ENCODE measurements at regions not wholly inside any gene's neighbourhood (a gene's known extent, or its start where the extent isn't known, plus 50 kb on each side); places are given as distances from the start of the nearest gene placed in this dataset.

GRCh38 chr1:234713440-234713839 is 103.5 kb upstream of the IRF2BP2 start:
- no peak for DNase-seq (ENCODE audit: low spot score)

- no peak for DNase-seq (ENCODE audit: low spot score)
Observed at GRCh38 chr1:234712891-234713305, 102.9 kb upstream of the IRF2BP2 start.

- no peak for DNase-seq (ENCODE audit: low spot score)
Observed at GRCh38 chr1:234710936-234711724, 101.2 kb upstream of the IRF2BP2 start.

GRCh38 chr1:234710381-234710780 is 100.4 kb upstream of the IRF2BP2 start:
- no peak for DNase-seq (ENCODE audit: low spot score)

- DNase-seq (ENCODE audit: low spot score): no peak
Observed at GRCh38 chr1:234709473-234710228, 99.7 kb upstream of the IRF2BP2 start.

- DNase-seq (ENCODE audit: low spot score): no peak
Observed at GRCh38 chr1:234708700-234709395, 98.9 kb upstream of the IRF2BP2 start.

- no peak for DNase-seq (ENCODE audit: low spot score)
Observed at GRCh38 chr1:234707641-234708040, 97.7 kb upstream of the IRF2BP2 start.

GRCh38 chr1:234706931-234707330 is 97.0 kb upstream of the IRF2BP2 start:
- DNase-seq (ENCODE audit: low spot score): no peak

GRCh38 chr1:234706199-234706598 is 96.2 kb upstream of the IRF2BP2 start:
- DNase-seq (ENCODE audit: low spot score): no peak

GRCh38 chr1:234705615-234706014 is 95.6 kb upstream of the IRF2BP2 start:
- no peak for DNase-seq (ENCODE audit: low spot score)

GRCh38 chr1:234704106-234704887 is 94.3 kb upstream of the IRF2BP2 start:
- DNase-seq (ENCODE audit: low spot score): no peak

GRCh38 chr1:234702342-234703000 is 92.5 kb upstream of the IRF2BP2 start:
- DNase-seq (ENCODE audit: low spot score): no peak

- no peak for DNase-seq (ENCODE audit: low spot score)
Observed at GRCh38 chr1:234701737-234702341, 91.9 kb upstream of the IRF2BP2 start.

GRCh38 chr1:234699795-234700665 is 90.1 kb upstream of the IRF2BP2 start:
- DNase-seq (ENCODE audit: low spot score): peak; percentile 84

GRCh38 chr1:234698686-234699085 is 88.7 kb upstream of the IRF2BP2 start:
- DNase-seq (ENCODE audit: low spot score): no peak

GRCh38 chr1:234697741-234698140 is 87.8 kb upstream of the IRF2BP2 start:
- no peak for DNase-seq (ENCODE audit: low spot score)

- DNase-seq (ENCODE audit: low spot score): no peak
Observed at GRCh38 chr1:234697015-234697414, 87.0 kb upstream of the IRF2BP2 start.

- DNase-seq (ENCODE audit: low spot score): no peak
Observed at GRCh38 chr1:234696148-234696576, 86.2 kb upstream of the IRF2BP2 start.

- no peak for DNase-seq (ENCODE audit: low spot score)
Observed at GRCh38 chr1:234694661-234695060, 84.7 kb upstream of the IRF2BP2 start.
